IMR-90 (cell line): ENCODE measurements at regions not wholly inside any gene's neighbourhood (a gene's known extent, or its start where the extent isn't known, plus 50 kb on each side); places are given as distances from the start of the nearest gene placed in this dataset.

Experiments
- ATAC-seq: fragments of 200-7000 bp; cut with Tn5 transposase; 2 replicates; pipeline ENCODE4 v1.9.1; 2020; ENCODE audit warnings: low read depth, mild to moderate bottlenecking, moderate library complexity
- BruUV-seq: library from RNA; stranded (reverse); fragments of 400-500 nt; replicated peaks from 2 replicates; lab custom pipeline; 2021; lab: Mats Ljungman, UMichigan
- CTCF ChIA-PET: fragments of 300-600 bp; formaldehyde crosslinking; extraction: SDS; loops from one replicate; lab custom pipeline; 2021; ENCODE audit warnings: antibody characterized with exemption; lab: Yijun Ruan, JAX
- POLR2A ChIA-PET: fragments of 300-600 bp; sonication (Branson Sonifier 250); formaldehyde crosslinking; loops from one replicate; lab custom pipeline; 2022; ENCODE audit warnings: antibody characterized with exemption; ENCODE audit not compliant: unreplicated experiment; lab: Charles Lee
- DNase-seq: peaks from one replicate; pipeline ENCODE4 v3.0.0; 2013
- H2AFZ ChIP-seq: replicated peaks from 2 replicates; pipeline ENCODE3; 2013; ENCODE audit warnings: low read length, mild to moderate bottlenecking; ENCODE audit not compliant: poor library complexity
- H2AK5ac ChIP-seq: 2 replicates; pipeline ENCODE4 v1.6.1; 2013; ENCODE audit warnings: low read depth, low read length, inconsistent platforms
- H2AK9ac ChIP-seq: replicated peaks from 2 replicates; pipeline ENCODE3; 2013; ENCODE audit warnings: mild to moderate bottlenecking, low read depth, low read length, moderate library complexity; ENCODE audit not compliant: poor library complexity
- H2BK120ac ChIP-seq: 2 replicates; pipeline ENCODE4 v1.6.1; 2013; ENCODE audit warnings: low read depth, low read length, inconsistent platforms
- H2BK15ac ChIP-seq: 3 replicates; pipeline ENCODE4 v1.6.1; 2013; ENCODE audit warnings: low read depth, low read length, inconsistent platforms
- H2BK20ac ChIP-seq: 2 replicates; pipeline ENCODE4 v1.6.1; 2013; ENCODE audit warnings: low read depth, mild to moderate bottlenecking, inconsistent platforms, low read length, moderate library complexity
- H2BK5ac ChIP-seq: 2 replicates; pipeline ENCODE4 v1.6.1; 2013; ENCODE audit warnings: mild to moderate bottlenecking, low read depth, low read length, inconsistent platforms; ENCODE audit not compliant: poor library complexity, severe bottlenecking
- H3K14ac ChIP-seq: replicated peaks from 2 replicates; pipeline ENCODE4 v1.6.1; 2013; ENCODE audit warnings: low read depth, low read length, inconsistent platforms
- H3K18ac ChIP-seq: 2 replicates; pipeline ENCODE4 v1.6.1; 2013; ENCODE audit warnings: low read depth, low read length, control low read depth
- H3K23ac ChIP-seq: 2 replicates; pipeline ENCODE4 v1.6.1; 2013; ENCODE audit warnings: low read depth, low read length, inconsistent platforms
- H3K27ac ChIP-seq: 2 replicates; pipeline ENCODE4 v1.5.1; 2013; ENCODE audit warnings: mild to moderate bottlenecking, control low read depth, low read length; ENCODE audit not compliant: insufficient read depth
- H3K27me3 ChIP-seq: 2 replicates; pipeline ENCODE4 v1.6.1; 2013; ENCODE audit warnings: low read length; ENCODE audit not compliant: control insufficient read depth, insufficient read depth
- H3K36me3 ChIP-seq: 2 replicates; pipeline ENCODE4 v1.6.1; 2013; ENCODE audit warnings: low read length, mixed read lengths; ENCODE audit not compliant: control insufficient read depth, insufficient read depth
- H3K4ac ChIP-seq: 2 replicates; pipeline ENCODE4 v1.6.1; 2013; ENCODE audit warnings: low read depth, low read length, inconsistent platforms
- H3K4me1 ChIP-seq: 2 replicates; pipeline ENCODE4 v1.6.1; 2013; ENCODE audit warnings: low read length, mixed read lengths; ENCODE audit not compliant: control insufficient read depth, insufficient read depth
- H3K4me2 ChIP-seq: 2 replicates; pipeline ENCODE4 v1.6.1; 2013; ENCODE audit warnings: low read depth, mild to moderate bottlenecking, control low read depth, low read length, moderate library complexity
- H3K4me3 ChIP-seq: 2 replicates; pipeline ENCODE4 v1.5.1; 2013; ENCODE audit warnings: low read depth, mild to moderate bottlenecking, control low read depth, low read length, moderate library complexity; ENCODE audit not compliant: insufficient read depth
- H3K56ac ChIP-seq: 2 replicates; pipeline ENCODE4 v1.6.1; 2013; ENCODE audit warnings: low read length, inconsistent platforms; ENCODE audit not compliant: insufficient read depth; ENCODE audit errors: extremely low read depth
- H3K79me1 ChIP-seq, 2 experiments: 2 replicates each; pipeline ENCODE4 v1.6.1; 2013; ENCODE audit warnings: low read length in 2 of 2, inconsistent platforms in 1 of 2, low read depth in 1 of 2
- H3K9ac ChIP-seq: 2 replicates; pipeline ENCODE4 v1.6.1; 2013; ENCODE audit warnings: low read depth, low read length, control low read depth
- H3K9me1 ChIP-seq: 2 replicates; pipeline ENCODE4 v1.6.1; 2013; ENCODE audit warnings: low read length, inconsistent platforms; ENCODE audit not compliant: insufficient read depth
- H3K9me3 ChIP-seq: 2 replicates; pipeline ENCODE4 v1.6.1; 2013; ENCODE audit warnings: low read length; ENCODE audit not compliant: control insufficient read depth, insufficient read depth
- H4K20me1 ChIP-seq: 2 replicates; pipeline ENCODE4 v1.6.1; 2013; ENCODE audit warnings: low read length, inconsistent platforms; ENCODE audit not compliant: insufficient read depth
- H4K5ac ChIP-seq: 2 replicates; pipeline ENCODE4 v1.6.1; 2013; ENCODE audit warnings: mild to moderate bottlenecking, low read depth, low read length, control low read depth
- H4K8ac ChIP-seq, 2 experiments: 2 replicates each; pipeline ENCODE4 v1.6.1; 2013; ENCODE audit warnings: low read depth in 2 of 2, low read length in 2 of 2, control low read depth in 1 of 2, inconsistent platforms in 1 of 2
- H4K91ac ChIP-seq: 2 replicates; pipeline ENCODE4 v1.6.1; 2013; ENCODE audit warnings: low read depth, low read length, inconsistent platforms; ENCODE audit not compliant: insufficient read depth
- BHLHE40 ChIP-seq: fragments of 150-350 bp; IDR thresholded peaks from 2 replicates; pipeline ENCODE4 v1.6.1; 2016; ENCODE audit warnings: mild to moderate bottlenecking, low read depth, low read length
- CEBPB ChIP-seq: IDR thresholded peaks from 2 replicates; pipeline ENCODE4 v1.6.1; 2012; ENCODE audit warnings: low read depth, low read length, improper control_type of control experiment
- CHD1 ChIP-seq: IDR thresholded peaks from 2 replicates; pipeline ENCODE4 v1.6.1; 2012; ENCODE audit warnings: low read depth, low read length, improper control_type of control experiment
- CTCF ChIP-seq: conservative IDR thresholded peaks from 2 replicates; pipeline ENCODE4 v1.5.1; 2012; ENCODE audit warnings: mild to moderate bottlenecking, low read depth, low read length, improper control_type of control experiment
- ELK1 ChIP-seq: fragments of 150-350 bp; IDR thresholded peaks from 2 replicates; pipeline ENCODE4 v1.6.1; 2016; ENCODE audit warnings: low read depth, mild to moderate bottlenecking, low read length, moderate library complexity, borderline replicate concordance
- FOS ChIP-seq: fragments of 150-350 bp; IDR thresholded peaks from 2 replicates; pipeline ENCODE4 v1.6.1; 2016; ENCODE audit warnings: low read depth, low read length
- MAFK ChIP-seq: IDR thresholded peaks from 2 replicates; pipeline ENCODE4 v1.6.1; 2012; ENCODE audit warnings: low read depth, low read length, improper control_type of control experiment
- MAZ ChIP-seq: IDR thresholded peaks from 2 replicates; pipeline ENCODE4 v1.6.1; 2012; ENCODE audit warnings: low read depth, mild to moderate bottlenecking, low read length, improper control_type of control experiment, moderate library complexity, borderline replicate concordance
- MXI1 ChIP-seq: IDR thresholded peaks from 2 replicates; pipeline ENCODE4 v1.6.1; 2012; ENCODE audit warnings: low read depth, mild to moderate bottlenecking, low read length, moderate library complexity, borderline replicate concordance
- NFE2L2 ChIP-seq: fragments of 150-350 bp; IDR thresholded peaks from 2 replicates; pipeline ENCODE4 v1.6.1; 2016; ENCODE audit warnings: low read depth, mild to moderate bottlenecking, low read length
- POLR2A ChIP-seq: IDR thresholded peaks from 2 replicates; pipeline ENCODE4 v1.6.1; 2012; ENCODE audit warnings: mild to moderate bottlenecking, low read depth, low read length
- RAD21 ChIP-seq: IDR thresholded peaks from 2 replicates; pipeline ENCODE4 v1.6.1; 2012; ENCODE audit warnings: low read length, improper control_type of control experiment
- RCOR1 ChIP-seq: IDR thresholded peaks from 2 replicates; pipeline ENCODE4 v1.6.1; 2012; ENCODE audit warnings: mild to moderate bottlenecking, low read length, improper control_type of control experiment; ENCODE audit not compliant: insufficient replicate concordance
- RFX5 ChIP-seq: IDR thresholded peaks from 2 replicates; pipeline ENCODE4 v1.8.0; 2012; ENCODE audit warnings: low read depth, mild to moderate bottlenecking, low read length, moderate library complexity
- SMC3 ChIP-seq: fragments of 150-350 bp; IDR thresholded peaks from 2 replicates; pipeline ENCODE4 v1.6.1; 2016; ENCODE audit warnings: low read depth, mild to moderate bottlenecking, antibody characterized with exemption, low read length, moderate library complexity
- USF2 ChIP-seq: fragments of 150-350 bp; IDR thresholded peaks from 2 replicates; pipeline ENCODE4 v1.6.1; 2017; ENCODE audit warnings: mild to moderate bottlenecking, antibody characterized with exemption, low read length, low read depth
- WGBS, 2 experiments: methylation state at CpG; one replicate each; pipeline versions ENCODE4 v1.1.5 to v1.1.7; 2013; ENCODE audit warnings: missing lambda C conversion rate in 2 of 2; ENCODE audit not compliant: insufficient read length in 1 of 2; ENCODE audit errors: extremely low coverage in 2 of 2; 5-methylcytosine and 5-hydroxymethylcytosine counted together
- dilution Hi-C: fragments of 300-500 bp; cut with HindIII; formaldehyde crosslinking; loops from one replicate; pipeline ENCODE4 v1.14.3; 2018; ENCODE audit warnings: low sequenced_read_pairs; ENCODE audit not compliant: unreplicated experiment
- in situ Hi-C: fragments of 300-500 bp; cut with MboI; formaldehyde crosslinking; loops from 3 replicates; pipeline ENCODE4 v1.14.3; 2019; ENCODE audit warnings: low sequenced_read_pairs, inconsistent platforms, mixed read lengths
- intact Hi-C: fragments of 100-400 bp; cut with micrococcal nuclease; formaldehyde crosslinking; loops from 2 replicates; pipeline ENCODE4 v1.10.0; 2022

DNA sequence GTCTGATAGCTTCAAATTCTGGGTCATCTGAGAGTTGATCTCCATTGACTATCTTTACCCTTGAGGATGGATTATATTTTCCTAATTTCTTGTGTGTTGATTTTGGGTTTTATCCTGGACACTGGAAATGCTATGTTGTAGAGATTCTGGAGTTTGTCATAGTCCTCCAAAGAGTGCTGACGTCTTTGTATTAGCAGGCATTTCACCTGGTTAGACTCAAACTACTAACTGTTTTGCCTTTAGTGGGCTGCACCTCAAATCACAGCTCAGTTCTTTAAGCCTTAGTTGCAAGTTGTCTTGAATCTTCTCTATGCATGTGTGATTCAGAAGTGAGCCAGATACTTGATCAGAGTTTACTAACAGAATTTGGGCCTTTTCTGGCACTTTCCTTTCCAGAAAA is 264.3 kb downstream of the RPS24 start:
- H3K14ac ChIP-seq, result no peak overlapping the region
- no peak overlapping the region for H3K56ac ChIP-seq
- dilution Hi-C loops, result no loop called here
- H2BK5ac ChIP-seq, result no peak overlapping the region
- no peak overlapping the region for H2AFZ ChIP-seq
- no peak for TF ChIP-seq MAZ
- no peak for TF ChIP-seq BHLHE40
- no peak for TF ChIP-seq RFX5
- TF ChIP-seq FOS, result no peak
- no peak for TF ChIP-seq USF2
- TF ChIP-seq CTCF, result no peak
- TF ChIP-seq SMC3, result no peak
- TF ChIP-seq CHD1, result no peak
- no peak for TF ChIP-seq MAFK
- TF ChIP-seq MXI1, result no peak
- TF ChIP-seq CEBPB, result no peak
- no peak for TF ChIP-seq NFE2L2
- TF ChIP-seq RCOR1, result no peak
- no peak for TF ChIP-seq ELK1
- TF ChIP-seq POLR2A, result no peak
- TF ChIP-seq RAD21, result no peak
- DNase-seq (no peak), ATAC-seq (no peak)
- ChIA-PET CTCF (no interaction called here), POLR2A (no interaction called here)
- H3K23ac ChIP-seq, result no peak overlapping the region
- no peaks in the 10 kb centered on the region; the same call in 1 of the 2 replicates for H3K9me3 ChIP-seq
- H3K27me3 ChIP-seq, result no peaks in the 10 kb centered on the region
- H2BK120ac ChIP-seq, result no peak overlapping the region
- peaks cover 9% of the 10 kb centered on the region; the same call in 1 of the 2 replicates for H3K4me1 ChIP-seq
- WGBS, 2 experiments, result no CpG with 5 or more reads among the region's 1 CpG
- no peak overlapping the region for H2AK5ac ChIP-seq
- no peak overlapping the region for H3K4ac ChIP-seq
- H4K20me1 ChIP-seq, result no peaks in the 10 kb centered on the region
- no peak overlapping the region for H4K8ac ChIP-seq
- no peak overlapping the region for H2BK20ac ChIP-seq
- no peaks in the 10 kb centered on the region for H3K79me1 ChIP-seq
- H3K27ac ChIP-seq, result no peak overlapping the region
- H3K9ac ChIP-seq, result no peak overlapping the region
- H2BK15ac ChIP-seq, result no peak overlapping the region
- no peak overlapping the region for H3K4me3 ChIP-seq
- no peaks in the 10 kb centered on the region for H3K36me3 ChIP-seq
- in situ Hi-C loops, result no loop called here
- H3K9me1 ChIP-seq, result 0 out of 2 replicates have a peak, but pooled peaks cover 7% of the 10 kb centered on the region
- H3K4me2 ChIP-seq, result no peak overlapping the region
- intact Hi-C loops, result no loop called here
- H2AK9ac ChIP-seq, result no peak overlapping the region
- H4K5ac ChIP-seq, result no peak overlapping the region
- no TSS peak for BruUV-seq
- H3K18ac ChIP-seq, result no peak overlapping the region
- H4K91ac ChIP-seq, result no peak overlapping the region
